K562 (cell line): ENCODE measurements at regions not wholly inside any gene's neighbourhood (a gene's known extent, or its start where the extent isn't known, plus 50 kb on each side); places are given as distances from the start of the nearest gene placed in this dataset.

ENCODE experiments used
- ATAC-seq: fragments of 200-7000 bp; cut with Tn5 transposase; 3 replicates; pipeline ENCODE4 v1.9.1; 2020; ENCODE audit warnings: moderate library complexity
- BruUV-seq: library from RNA; stranded (reverse); fragments of 400-500 nt; replicated peaks from 2 replicates; lab custom pipeline; 2021; lab: Mats Ljungman, UMichigan
- CTCF ChIA-PET: fragments of 300-600 bp; formaldehyde crosslinking; extraction: SDS; loops from one replicate; lab custom pipeline; 2021; ENCODE audit warnings: low intra/inter-chr PET ratio; lab: Yijun Ruan, JAX
- POLR2A ChIA-PET: fragments of 300-600, 350-650 bp; sonication (Branson Sonifier 250); formaldehyde crosslinking; extraction: SDS; loops from one replicate; lab custom pipeline; 2021; ENCODE audit warnings: antibody characterized with exemption, inconsistent platforms; lab: Yijun Ruan, JAX
- DNase-seq, 4 experiments: peaks; one replicate each; pipeline versions ENCODE4 v3.0.0 to v3.0.0-alpha.2; 2011 to 2018; ENCODE audit warnings: low spot score in 3 of 4, mixed read lengths in 3 of 4; ENCODE audit errors: extremely low read depth in 1 of 4
- FAIRE-seq: peaks from 2 replicates; lab custom pipeline; 2011; peaks lifted over from hg19 to GRCh38; lab: Jason Lieb, UNC
- H2AFZ ChIP-seq: 2 replicates; pipeline ENCODE4 v1.6.0; 2011; ENCODE audit warnings: low read depth, low read length, control low read depth, inconsistent platforms
- H3K27ac ChIP-seq: fragments of 200-600 bp; 3 replicates; pipeline ENCODE4 v1.8.0; 2011; ENCODE audit warnings: low read depth, mild to moderate bottlenecking, control low read depth, inconsistent platforms, low read length, moderate library complexity, mixed read lengths; ENCODE audit errors: extremely low read depth
- H3K27me3 ChIP-seq, 2 experiments: fragments of 300-600 bp in 1 of 2; 2 replicates in 1 of 2; 3 replicates in 1 of 2; pipeline versions ENCODE4 v1.6.0 to v1.8.0; 2011; ENCODE audit warnings: inconsistent platforms in 2 of 2, low read length in 2 of 2, mild to moderate bottlenecking in 1 of 2, mixed read lengths in 1 of 2, moderate library complexity in 1 of 2; ENCODE audit not compliant: control insufficient read depth in 2 of 2, insufficient read depth in 2 of 2
- H3K36me3 ChIP-seq: fragments of 300-600 bp; 3 replicates; pipeline ENCODE4 v1.8.0; 2011; ENCODE audit warnings: mild to moderate bottlenecking, low read length, inconsistent platforms; ENCODE audit not compliant: control insufficient read depth, insufficient read depth
- H3K4me1 ChIP-seq, 2 experiments: fragments of 200-600 bp in 1 of 2; replicated peaks in 1 of 2; 2 replicates in 1 of 2; 3 replicates in 1 of 2; pipeline versions ENCODE4 v1.5.1 to v1.8.0; 2011; ENCODE audit warnings: inconsistent platforms in 2 of 2, low read length in 2 of 2, mild to moderate bottlenecking in 1 of 2, mixed read lengths in 1 of 2, moderate library complexity in 1 of 2; ENCODE audit not compliant: control insufficient read depth in 2 of 2, insufficient read depth in 2 of 2
- H3K4me2 ChIP-seq: 2 replicates; pipeline ENCODE4 v1.6.1; 2011; ENCODE audit warnings: low read length, control low read depth, inconsistent platforms, mixed read lengths; ENCODE audit not compliant: insufficient read depth
- H3K4me3 ChIP-seq: fragments of 200-600 bp; sonication (generic), shearing (Covaris generic); 2 replicates; pipeline ENCODE4 v1.5.1; 2016; ENCODE audit warnings: control low read depth, inconsistent platforms
- H3K79me2 ChIP-seq: fragments of 200-600 bp; 3 replicates; pipeline ENCODE4 v1.8.0; 2011; ENCODE audit warnings: low read length, inconsistent platforms; ENCODE audit not compliant: control insufficient read depth, insufficient read depth
- H3K9ac ChIP-seq, 2 experiments: 2 replicates each; pipeline versions ENCODE4 v1.6.0 to v1.6.1; 2011; ENCODE audit warnings: low read depth in 2 of 2, low read length in 2 of 2, control low read depth in 1 of 2, inconsistent platforms in 1 of 2, mild to moderate bottlenecking in 1 of 2, mixed read lengths in 1 of 2; ENCODE audit not compliant: insufficient read depth in 1 of 2
- H3K9me1 ChIP-seq: one replicate; pipeline ENCODE4 v1.6.0; 2011; ENCODE audit warnings: inconsistent platforms, mild to moderate bottlenecking, low read length, moderate library complexity; ENCODE audit not compliant: control insufficient read depth, insufficient read depth
- H3K9me3 ChIP-seq: replicated peaks from 2 replicates; pipeline ENCODE4 v1.5.1; 2011; ENCODE audit warnings: low read depth, low read length, inconsistent platforms; ENCODE audit not compliant: control insufficient read depth, insufficient read depth
- H4K20me1 ChIP-seq: replicated peaks from 2 replicates; pipeline ENCODE4 v1.6.1; 2011; ENCODE audit warnings: low read length, inconsistent platforms, mixed read lengths; ENCODE audit not compliant: control insufficient read depth, insufficient read depth
- BRCA1 ChIP-seq, 2 experiments: fragments of 450-650 bp in 1 of 2; sonication (generic) in 1 of 2; formaldehyde crosslinking in 1 of 2; IDR thresholded peaks; 2 replicates each; pipeline versions ENCODE4 v1.5.0 to v1.6.1; 2017 to 2020; ENCODE audit warnings: mild to moderate bottlenecking in 1 of 2, missing genetic modification reagents in 1 of 2
- ELF1 ChIP-seq: fragments of 200-800 bp; sonication (Bioruptor generic); IDR thresholded peaks from 2 replicates; pipeline ENCODE4 v1.6.1; 2016; ENCODE audit warnings: missing genetic modification characterization, missing compliant biosample characterization
- GATAD2A ChIP-seq: fragments of 450-650 bp; IDR thresholded peaks from 2 replicates; pipeline ENCODE4 v1.6.1; 2017
- NR2F6 ChIP-seq: fragments of 450-650 bp; formaldehyde crosslinking; IDR thresholded peaks from 2 replicates; pipeline ENCODE4 v1.4.0; 2020; ENCODE audit warnings: mild to moderate bottlenecking
- PHF21A ChIP-seq: fragments of 450-650 bp; IDR thresholded peaks from 2 replicates; pipeline ENCODE4 v1.6.1; 2017; ENCODE audit warnings: low read depth, borderline replicate concordance
- RAD51 ChIP-seq: fragments of 450-650 bp; IDR thresholded peaks from 2 replicates; pipeline ENCODE4 v1.7.1; 2016; ENCODE audit warnings: low read depth, mild to moderate bottlenecking, borderline replicate concordance
- RBM15 ChIP-seq: fragments of 200-400 bp; formaldehyde crosslinking; IDR thresholded peaks from 2 replicates; pipeline ENCODE4 v1.6.1; 2018; ENCODE audit warnings: mild to moderate bottlenecking, low read length, moderate library complexity; ENCODE audit not compliant: insufficient read depth
- SRSF9 ChIP-seq: fragments of 200-400 bp; formaldehyde crosslinking; IDR thresholded peaks from 2 replicates; pipeline ENCODE4 v1.6.1; 2017; ENCODE audit warnings: low read depth, low read length, borderline replicate concordance
- TAF1 ChIP-seq: IDR thresholded peaks from 2 replicates; pipeline ENCODE4 v1.6.1; 2011; ENCODE audit warnings: mild to moderate bottlenecking, low read length, moderate library complexity; ENCODE audit not compliant: insufficient read depth, control insufficient read depth, severe bottlenecking; ENCODE audit errors: extremely low read depth
- ZNF263 ChIP-seq: sonication (generic); formaldehyde crosslinking; IDR thresholded peaks from 2 replicates; pipeline ENCODE4 v1.8.0; 2022; ENCODE audit warnings: mild to moderate bottlenecking, missing genetic modification reagents, borderline replicate concordance
- ZNF3 ChIP-seq: fragments of 250-450 bp; sonication (Bioruptor Pico); IDR thresholded peaks from 2 replicates; pipeline ENCODE4 v1.5.0; 2021; ENCODE audit warnings: mild to moderate bottlenecking, moderate library complexity
- WGBS: fragments of 100-300 bp; shearing (Covaris generic); methylation state at CpG from one replicate; pipeline ENCODE4 v1.1.6; 2016; ENCODE audit warnings: low coverage, mixed read lengths; ENCODE audit not compliant: insufficient coverage; ENCODE audit errors: missing lambda C conversion rate; 5-methylcytosine and 5-hydroxymethylcytosine counted together
- in situ Hi-C: fragments of 300-500 bp; cut with MboI; formaldehyde crosslinking; loops from 4 replicates; pipeline ENCODE4 v1.15.0; 2018; ENCODE audit warnings: inconsistent platforms, mixed read lengths
- intact Hi-C: fragments of 100-400 bp; cut with micrococcal nuclease; formaldehyde crosslinking; loops from 2 replicates; pipeline ENCODE4 v1.14.2; 2022
- TF ChIP-seq, protein P1 (sequence below), 2 experiments: fragments of 150-350 bp in 1 of 2; IDR thresholded peaks; 2 replicates each; pipeline ENCODE4 v1.6.1; 2012 to 2016; ENCODE audit warnings: low read depth in 2 of 2, low read length in 2 of 2, mild to moderate bottlenecking in 1 of 2, moderate library complexity in 1 of 2
- TF ChIP-seq, protein P2 (sequence below): fragments of 250-450 bp; sonication (Bioruptor Pico); IDR thresholded peaks from 2 replicates; pipeline ENCODE4 v1.5.1; 2021; ENCODE audit warnings: mild to moderate bottlenecking
- TF ChIP-seq, protein P3 (sequence below): fragments of 250-450 bp; sonication (Bioruptor Pico); IDR thresholded peaks from 2 replicates; pipeline ENCODE4 v1.5.0; 2020; ENCODE audit warnings: mild to moderate bottlenecking, borderline replicate concordance

DNA sequence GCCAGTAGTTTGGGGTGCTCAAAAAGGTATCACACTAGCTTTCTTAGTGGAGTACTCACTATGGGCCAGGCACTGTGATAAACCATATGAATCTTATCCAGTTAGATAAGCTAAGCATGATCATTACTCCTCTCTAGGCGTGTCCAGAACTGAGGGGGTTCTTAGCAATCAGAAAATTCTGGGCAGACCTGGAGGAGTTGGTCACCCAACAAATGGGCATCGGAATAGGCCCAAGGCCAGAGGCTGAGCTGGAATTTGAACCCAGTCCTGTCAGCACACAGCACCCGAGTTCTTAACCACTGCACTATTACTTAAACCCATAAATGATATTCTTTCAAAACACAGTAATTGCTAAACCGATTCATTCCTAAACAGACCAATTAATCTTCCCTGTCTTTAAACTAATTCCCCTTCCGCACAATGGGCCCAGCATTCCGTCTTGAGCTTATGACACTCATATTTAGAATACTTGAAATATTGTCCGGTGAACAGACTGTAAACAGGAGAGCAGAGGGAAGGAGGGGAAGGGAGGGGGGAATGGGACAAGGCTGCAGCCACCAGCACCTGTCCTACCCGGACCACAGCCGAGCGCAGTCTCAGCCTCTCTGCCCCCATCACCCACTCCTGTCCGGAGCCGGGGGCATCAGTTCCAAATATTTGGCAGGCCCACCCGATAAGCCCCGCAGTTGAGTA lies 113.0 kb upstream of the GADD45A start:
- in situ Hi-C loops (no loop called here), intact Hi-C loops (no loop called here)
- ChIA-PET POLR2A (interaction anchor here (0.6 to 3.1 kb wide), 8 partner anchors 9 to 138 kb away, joined by 3 to 10 read pairs (median 3); no protein-coding TSS in a partner anchor), CTCF (interaction anchor here (0.6 kb wide), 1 partner anchor 116 kb away, joined by 3 read pairs; no protein-coding TSS in a partner anchor)
- Histone ChIP-seq H3K27me3 (no peaks in the 10 kb centered on the region), H3K4me1 (peaks cover 0 to 20% of the 10 kb centered on the region in 2 experiments; a peak in 3 of 5 replicates), H3K9me3 (no peaks in the 10 kb centered on the region), H3K36me3 (no peaks in the 10 kb centered on the region), H4K20me1 (no peaks in the 10 kb centered on the region), H3K79me2 (no peaks in the 10 kb centered on the region), H3K4me3 (no peak overlapping the region), H3K9me1 (no peaks in the 10 kb centered on the region), H3K9ac (no peak overlapping the region), H3K27ac (no peak overlapping the region), H3K4me2 (no peak overlapping the region), H2AFZ (no peak overlapping the region)
- BruUV-seq = no TSS peak
- WGBS = 68% methylated on average over 11 of the region's 14 CpGs
- DNase-seq (no peak), ATAC-seq (no peak), FAIRE-seq (no peak)
- no peak for TF ChIP-seq RAD51
- no peak for TF ChIP-seq GATAD2A
- TF ChIP-seq, protein P1, sequence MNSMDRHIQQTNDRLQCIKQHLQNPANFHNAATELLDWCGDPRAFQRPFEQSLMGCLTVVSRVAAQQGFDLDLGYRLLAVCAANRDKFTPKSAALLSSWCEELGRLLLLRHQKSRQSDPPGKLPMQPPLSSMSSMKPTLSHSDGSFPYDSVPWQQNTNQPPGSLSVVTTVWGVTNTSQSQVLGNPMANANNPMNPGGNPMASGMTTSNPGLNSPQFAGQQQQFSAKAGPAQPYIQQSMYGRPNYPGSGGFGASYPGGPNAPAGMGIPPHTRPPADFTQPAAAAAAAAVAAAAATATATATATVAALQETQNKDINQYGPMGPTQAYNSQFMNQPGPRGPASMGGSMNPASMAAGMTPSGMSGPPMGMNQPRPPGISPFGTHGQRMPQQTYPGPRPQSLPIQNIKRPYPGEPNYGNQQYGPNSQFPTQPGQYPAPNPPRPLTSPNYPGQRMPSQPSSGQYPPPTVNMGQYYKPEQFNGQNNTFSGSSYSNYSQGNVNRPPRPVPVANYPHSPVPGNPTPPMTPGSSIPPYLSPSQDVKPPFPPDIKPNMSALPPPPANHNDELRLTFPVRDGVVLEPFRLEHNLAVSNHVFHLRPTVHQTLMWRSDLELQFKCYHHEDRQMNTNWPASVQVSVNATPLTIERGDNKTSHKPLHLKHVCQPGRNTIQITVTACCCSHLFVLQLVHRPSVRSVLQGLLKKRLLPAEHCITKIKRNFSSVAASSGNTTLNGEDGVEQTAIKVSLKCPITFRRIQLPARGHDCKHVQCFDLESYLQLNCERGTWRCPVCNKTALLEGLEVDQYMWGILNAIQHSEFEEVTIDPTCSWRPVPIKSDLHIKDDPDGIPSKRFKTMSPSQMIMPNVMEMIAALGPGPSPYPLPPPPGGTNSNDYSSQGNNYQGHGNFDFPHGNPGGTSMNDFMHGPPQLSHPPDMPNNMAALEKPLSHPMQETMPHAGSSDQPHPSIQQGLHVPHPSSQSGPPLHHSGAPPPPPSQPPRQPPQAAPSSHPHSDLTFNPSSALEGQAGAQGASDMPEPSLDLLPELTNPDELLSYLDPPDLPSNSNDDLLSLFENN (IDR thresholded peaks at IDR 0.05; ENCODE audit: low read depth in 2 of 2, low read length in 2 of 2) = no peak
- TF ChIP-seq SRSF9 = no peak
- no peak for TF ChIP-seq BRCA1 (IDR thresholded peaks at IDR 0.05)
- TF ChIP-seq BRCA1 (CRISPR knock-in tag; IDR thresholded peaks at IDR 0.05) = no peak
- TF ChIP-seq ZNF263 (CRISPR knock-in tag) = no peak
- TF ChIP-seq, protein P2, sequence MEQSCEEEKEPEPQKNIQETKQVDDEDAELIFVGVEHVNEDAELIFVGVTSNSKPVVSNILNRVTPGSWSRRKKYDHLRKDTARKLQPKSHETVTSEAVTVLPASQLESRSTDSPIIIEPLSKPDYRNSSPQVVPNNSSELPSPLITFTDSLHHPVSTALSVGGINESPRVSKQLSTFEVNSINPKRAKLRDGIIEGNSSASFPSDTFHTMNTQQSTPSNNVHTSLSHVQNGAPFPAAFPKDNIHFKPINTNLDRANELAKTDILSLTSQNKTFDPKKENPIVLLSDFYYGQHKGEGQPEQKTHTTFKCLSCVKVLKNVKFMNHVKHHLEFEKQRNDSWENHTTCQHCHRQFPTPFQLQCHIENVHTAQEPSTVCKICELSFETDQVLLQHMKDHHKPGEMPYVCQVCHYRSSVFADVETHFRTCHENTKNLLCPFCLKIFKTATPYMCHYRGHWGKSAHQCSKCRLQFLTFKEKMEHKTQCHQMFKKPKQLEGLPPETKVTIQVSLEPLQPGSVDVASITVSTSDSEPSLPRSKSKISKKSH (CRISPR knock-in tag) = no peak
- TF ChIP-seq PHF21A = no peak
- no peak for TF ChIP-seq ELF1 (tag)
- no peak for TF ChIP-seq TAF1
- TF ChIP-seq ZNF3 (CRISPR knock-in tag) = no peak
- no peak for TF ChIP-seq RBM15
- TF ChIP-seq, protein P3, sequence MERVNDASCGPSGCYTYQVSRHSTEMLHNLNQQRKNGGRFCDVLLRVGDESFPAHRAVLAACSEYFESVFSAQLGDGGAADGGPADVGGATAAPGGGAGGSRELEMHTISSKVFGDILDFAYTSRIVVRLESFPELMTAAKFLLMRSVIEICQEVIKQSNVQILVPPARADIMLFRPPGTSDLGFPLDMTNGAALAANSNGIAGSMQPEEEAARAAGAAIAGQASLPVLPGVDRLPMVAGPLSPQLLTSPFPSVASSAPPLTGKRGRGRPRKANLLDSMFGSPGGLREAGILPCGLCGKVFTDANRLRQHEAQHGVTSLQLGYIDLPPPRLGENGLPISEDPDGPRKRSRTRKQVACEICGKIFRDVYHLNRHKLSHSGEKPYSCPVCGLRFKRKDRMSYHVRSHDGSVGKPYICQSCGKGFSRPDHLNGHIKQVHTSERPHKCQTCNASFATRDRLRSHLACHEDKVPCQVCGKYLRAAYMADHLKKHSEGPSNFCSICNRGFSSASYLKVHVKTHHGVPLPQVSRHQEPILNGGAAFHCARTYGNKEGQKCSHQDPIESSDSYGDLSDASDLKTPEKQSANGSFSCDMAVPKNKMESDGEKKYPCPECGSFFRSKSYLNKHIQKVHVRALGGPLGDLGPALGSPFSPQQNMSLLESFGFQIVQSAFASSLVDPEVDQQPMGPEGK (CRISPR knock-in tag) = no peak
- no peak for TF ChIP-seq NR2F6
